ENCODE measurements at regions not wholly inside any gene's neighbourhood (a gene's known extent, or its start where the extent isn't known, plus 50 kb on each side); places are given as distances from the start of the nearest gene placed in this dataset.

DNA sequence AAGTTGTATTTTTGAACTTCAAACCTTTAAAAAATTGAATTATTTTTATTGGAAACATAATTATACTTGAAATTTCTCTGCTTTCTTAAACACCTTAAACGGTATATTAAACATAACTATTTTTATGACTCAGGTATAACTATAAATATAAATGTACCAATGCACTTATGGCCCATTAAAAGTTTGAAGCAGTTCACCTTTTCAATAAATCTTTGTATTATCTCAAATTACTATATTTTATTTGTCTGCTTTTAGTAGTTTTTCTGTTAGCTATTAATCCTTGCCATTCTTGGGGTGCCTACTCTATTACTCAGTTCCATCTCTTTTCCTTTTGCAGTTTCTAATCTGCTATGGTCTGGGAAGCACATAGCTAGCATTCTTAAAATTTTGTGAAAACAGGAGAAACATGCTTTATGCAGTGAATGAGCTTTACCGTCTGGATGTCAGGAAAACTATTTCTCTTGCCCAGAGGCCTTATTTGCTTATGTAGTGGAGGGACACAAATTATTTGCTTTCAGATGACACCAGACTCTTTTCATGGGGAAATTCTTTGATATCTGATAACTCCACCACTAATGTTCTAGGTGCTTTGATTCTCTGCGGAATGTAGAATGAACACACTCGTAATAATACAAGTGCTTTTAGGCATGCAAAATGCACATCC is 378.9 kb upstream of the CITED2 start:
- H3K4me1 Mint-ChIP-seq (ENCODE audit: unreplicated experiment), result peaks cover 86% of the 10 kb centered on the region
- H3K36me3 Mint-ChIP-seq (ENCODE audit: unreplicated experiment), result peaks cover 2% of the 10 kb centered on the region
- no peak overlapping the region for H3K4me3 Mint-ChIP-seq (ENCODE audit: unreplicated experiment)
- no peaks in the 10 kb centered on the region for H3K27me3 Mint-ChIP-seq (ENCODE audit: unreplicated experiment)
- DNase-seq (ENCODE audit: extremely low spot score, unreplicated experiment), result no peak
- TF ChIP-seq, protein P1, sequence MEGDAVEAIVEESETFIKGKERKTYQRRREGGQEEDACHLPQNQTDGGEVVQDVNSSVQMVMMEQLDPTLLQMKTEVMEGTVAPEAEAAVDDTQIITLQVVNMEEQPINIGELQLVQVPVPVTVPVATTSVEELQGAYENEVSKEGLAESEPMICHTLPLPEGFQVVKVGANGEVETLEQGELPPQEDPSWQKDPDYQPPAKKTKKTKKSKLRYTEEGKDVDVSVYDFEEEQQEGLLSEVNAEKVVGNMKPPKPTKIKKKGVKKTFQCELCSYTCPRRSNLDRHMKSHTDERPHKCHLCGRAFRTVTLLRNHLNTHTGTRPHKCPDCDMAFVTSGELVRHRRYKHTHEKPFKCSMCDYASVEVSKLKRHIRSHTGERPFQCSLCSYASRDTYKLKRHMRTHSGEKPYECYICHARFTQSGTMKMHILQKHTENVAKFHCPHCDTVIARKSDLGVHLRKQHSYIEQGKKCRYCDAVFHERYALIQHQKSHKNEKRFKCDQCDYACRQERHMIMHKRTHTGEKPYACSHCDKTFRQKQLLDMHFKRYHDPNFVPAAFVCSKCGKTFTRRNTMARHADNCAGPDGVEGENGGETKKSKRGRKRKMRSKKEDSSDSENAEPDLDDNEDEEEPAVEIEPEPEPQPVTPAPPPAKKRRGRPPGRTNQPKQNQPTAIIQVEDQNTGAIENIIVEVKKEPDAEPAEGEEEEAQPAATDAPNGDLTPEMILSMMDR (IDR thresholded peaks at IDR 0.05), result no peak
- peaks cover 3% of the 10 kb centered on the region for H3K9me3 Mint-ChIP-seq (ENCODE audit: unreplicated experiment)
- peak overlapping the region; percentile 77 for H3K27ac Mint-ChIP-seq (ENCODE audit: unreplicated experiment)

DNA sequence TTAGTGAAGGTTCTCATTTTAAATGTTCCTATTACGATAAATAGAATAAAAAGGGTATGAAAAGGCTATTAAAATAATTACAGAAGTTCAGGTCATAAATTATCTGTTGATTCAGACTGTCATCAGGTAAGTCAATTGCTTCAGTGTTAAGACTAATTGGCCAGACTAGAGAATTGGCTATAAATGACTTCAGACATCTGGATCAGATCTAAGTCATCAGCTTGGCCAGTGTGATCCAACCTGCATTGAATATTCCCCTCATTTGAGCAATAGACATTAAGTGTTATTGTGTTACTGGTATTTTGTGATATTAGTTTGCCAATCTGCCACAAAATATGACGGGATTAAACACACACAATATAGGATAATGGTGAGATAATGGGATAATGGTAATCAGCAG is 377.6 kb upstream of the CITED2 start:
- no peak for DNase-seq (ENCODE audit: extremely low spot score, unreplicated experiment)
- H3K36me3 Mint-ChIP-seq (ENCODE audit: unreplicated experiment), result no peaks in the 10 kb centered on the region
- H3K4me1 Mint-ChIP-seq (ENCODE audit: unreplicated experiment), result peaks cover 77% of the 10 kb centered on the region
- peak overlapping the region; percentile 98 for H3K27ac Mint-ChIP-seq (ENCODE audit: unreplicated experiment)
- H3K9me3 Mint-ChIP-seq (ENCODE audit: unreplicated experiment), result peaks cover 1% of the 10 kb centered on the region
- TF ChIP-seq, protein P1 (IDR thresholded peaks at IDR 0.05), result no peak
- H3K27me3 Mint-ChIP-seq (ENCODE audit: unreplicated experiment), result no peaks in the 10 kb centered on the region
- H3K4me3 Mint-ChIP-seq (ENCODE audit: unreplicated experiment), result no peak overlapping the region

DNA sequence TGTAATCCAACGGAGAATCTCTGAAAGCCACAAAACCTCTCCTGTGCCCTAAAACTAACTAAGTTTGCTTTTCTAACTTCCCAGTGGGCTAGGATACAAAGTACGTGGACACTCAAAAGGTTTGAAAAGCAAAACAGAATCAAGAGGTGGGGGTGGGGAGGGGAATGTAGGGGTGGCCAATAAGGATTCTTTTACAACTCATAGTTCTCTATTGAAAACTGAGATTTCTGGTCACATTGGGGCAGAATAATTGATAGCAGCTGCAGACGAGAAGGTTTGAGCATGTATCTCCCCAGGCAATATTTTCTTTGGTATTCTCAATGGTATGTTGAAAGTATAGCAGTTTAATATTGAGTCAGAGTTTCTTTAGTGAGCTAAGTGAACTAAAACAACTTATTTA is 376.7 kb upstream of the CITED2 start:
- no peaks in the 10 kb centered on the region for H3K36me3 Mint-ChIP-seq (ENCODE audit: unreplicated experiment)
- no peaks in the 10 kb centered on the region for H3K27me3 Mint-ChIP-seq (ENCODE audit: unreplicated experiment)
- TF ChIP-seq, protein P1 (IDR thresholded peaks at IDR 0.05), result no peak
- H3K4me1 Mint-ChIP-seq (ENCODE audit: unreplicated experiment), result peaks cover 77% of the 10 kb centered on the region
- peak overlapping the region; percentile 4 for H3K4me3 Mint-ChIP-seq (ENCODE audit: unreplicated experiment)
- H3K27ac Mint-ChIP-seq (ENCODE audit: unreplicated experiment), result peak overlapping the region; percentile 98
- DNase-seq (ENCODE audit: extremely low spot score, unreplicated experiment), result no peak
- H3K9me3 Mint-ChIP-seq (ENCODE audit: unreplicated experiment), result no peaks in the 10 kb centered on the region

DNA sequence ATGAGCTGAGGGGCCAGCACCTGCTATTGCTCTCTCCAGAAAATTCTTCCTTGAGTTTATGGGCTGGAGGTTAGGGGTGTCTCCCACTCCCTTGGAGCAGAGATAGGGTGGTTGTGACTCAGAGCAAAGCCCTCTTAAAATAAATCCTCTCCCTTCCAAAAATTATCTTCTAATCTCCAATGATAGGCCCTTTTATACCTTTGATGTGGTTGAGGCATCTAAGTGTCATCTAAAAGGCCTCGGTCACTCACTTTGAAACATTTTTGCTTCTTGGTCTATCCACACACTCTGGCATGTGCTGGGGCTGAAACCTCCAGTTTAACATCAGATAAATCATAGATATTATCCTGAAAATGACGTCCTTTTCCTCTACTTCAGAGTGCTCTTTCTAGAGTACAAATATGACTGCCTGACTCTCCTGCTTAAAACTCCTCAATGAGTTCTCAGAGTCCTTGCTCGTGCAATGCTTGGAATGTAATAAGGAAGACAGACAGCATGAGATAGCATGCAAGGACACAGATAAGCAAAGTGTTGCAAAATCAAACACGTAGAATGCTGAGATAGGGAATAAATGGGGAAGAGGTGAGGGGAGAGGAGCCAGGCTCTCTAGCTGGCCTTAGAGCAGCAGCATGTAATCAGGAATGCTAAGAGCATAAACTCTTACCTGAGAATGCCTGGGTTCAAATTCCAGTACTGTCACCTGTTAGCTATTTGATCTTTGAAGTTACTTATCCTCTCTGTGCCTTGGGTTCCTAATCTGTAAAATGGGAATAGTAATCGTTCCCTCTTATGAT is 374.1 kb upstream of the CITED2 start:
- Mint-ChIP-seq H3K4me3 (ENCODE audit: unreplicated experiment) (no peak overlapping the region), H3K27ac (ENCODE audit: unreplicated experiment) (peak overlapping the region; percentile 20), H3K36me3 (ENCODE audit: unreplicated experiment) (no peaks in the 10 kb centered on the region), H3K27me3 (ENCODE audit: unreplicated experiment) (no peaks in the 10 kb centered on the region), H3K4me1 (ENCODE audit: unreplicated experiment) (peaks cover 75% of the 10 kb centered on the region), H3K9me3 (ENCODE audit: unreplicated experiment) (no peaks in the 10 kb centered on the region)
- DNase-seq (ENCODE audit: extremely low spot score, unreplicated experiment), result no peak
- TF ChIP-seq, protein P1 (IDR thresholded peaks at IDR 0.05), result no peak

DNA sequence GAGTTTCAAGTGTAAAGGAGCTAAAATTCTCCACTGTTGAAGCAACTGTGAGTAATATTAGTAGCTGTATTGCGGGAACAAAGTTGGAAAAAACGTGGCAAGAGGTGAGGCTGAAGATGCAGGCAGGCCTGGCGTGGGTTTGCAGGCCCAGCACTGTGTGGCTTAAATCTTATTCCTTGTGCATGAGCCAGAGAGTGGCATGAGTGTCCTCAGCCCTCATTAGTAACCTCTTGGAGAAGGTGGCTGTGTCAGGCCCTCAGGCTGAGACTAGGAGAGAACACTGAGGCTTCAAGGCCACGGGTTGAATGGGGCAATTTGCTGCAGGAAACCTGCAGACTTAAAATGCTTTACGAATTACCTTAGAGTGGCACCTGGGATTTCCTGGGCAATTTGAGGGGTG is 372.7 kb upstream of the CITED2 start:
- Mint-ChIP-seq H3K9me3 (ENCODE audit: unreplicated experiment) (no peaks in the 10 kb centered on the region), H3K4me1 (ENCODE audit: unreplicated experiment) (peaks cover 75% of the 10 kb centered on the region), H3K27ac (ENCODE audit: unreplicated experiment) (no peak overlapping the region), H3K36me3 (ENCODE audit: unreplicated experiment) (no peaks in the 10 kb centered on the region), H3K4me3 (ENCODE audit: unreplicated experiment) (no peak overlapping the region), H3K27me3 (ENCODE audit: unreplicated experiment) (no peaks in the 10 kb centered on the region)
- TF ChIP-seq, protein P1 (IDR thresholded peaks at IDR 0.05), result no peak
- no peak for DNase-seq (ENCODE audit: extremely low spot score, unreplicated experiment)

All from osteocyte (in vitro differentiated cells).